Endothelial cell of umbilical vein (primary cell): ENCODE measurements at regions not wholly inside any gene's neighbourhood (a gene's known extent, or its start where the extent isn't known, plus 50 kb on each side); places are given as distances from the start of the nearest gene placed in this dataset.

Experiments
- EZH2 ChIP-seq: IDR thresholded peaks from 2 replicates; pipeline ENCODE4 v1.6.1; 2012; ENCODE audit warnings: borderline replicate concordance, low read depth, mild to moderate bottlenecking, moderate library complexity, low read length, inconsistent platforms; ENCODE audit not compliant: severe bottlenecking
- TF ChIP-seq, protein P1 (sequence below), 2 donors: IDR thresholded peaks; 1 replicate in 1 of 2; 2 replicates in 1 of 2; pipeline ENCODE4 v1.5.1; 2011; ENCODE audit warnings: low read length in 2 of 2, mild to moderate bottlenecking in 2 of 2, moderate library complexity in 2 of 2, control low read depth in 1 of 2, inconsistent platforms in 1 of 2, low read depth in 1 of 2; ENCODE audit not compliant: insufficient read depth in 1 of 2; ENCODE audit errors: extremely low read depth in 1 of 2

DNA sequence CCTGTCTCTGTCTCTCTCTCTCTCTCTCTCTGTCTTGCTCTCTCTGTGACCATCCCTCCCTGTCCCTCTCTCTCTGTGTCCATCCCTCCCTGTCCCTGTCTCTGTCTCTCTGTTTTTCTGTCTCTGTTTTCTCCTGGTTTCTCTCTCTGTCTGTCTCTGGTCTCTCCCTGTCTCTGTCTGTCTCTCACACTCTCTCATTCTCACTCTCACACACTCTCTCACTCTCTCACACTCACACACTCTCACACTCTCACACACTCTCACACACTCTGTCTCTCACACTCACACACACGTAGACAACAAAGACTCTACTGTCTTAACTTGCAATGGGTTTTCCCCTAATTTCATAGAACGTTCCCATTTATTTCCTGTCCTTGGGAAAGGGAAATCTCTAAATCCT is 299.5 kb downstream of the FOXL1 start:
- TF ChIP-seq, protein P1, sequence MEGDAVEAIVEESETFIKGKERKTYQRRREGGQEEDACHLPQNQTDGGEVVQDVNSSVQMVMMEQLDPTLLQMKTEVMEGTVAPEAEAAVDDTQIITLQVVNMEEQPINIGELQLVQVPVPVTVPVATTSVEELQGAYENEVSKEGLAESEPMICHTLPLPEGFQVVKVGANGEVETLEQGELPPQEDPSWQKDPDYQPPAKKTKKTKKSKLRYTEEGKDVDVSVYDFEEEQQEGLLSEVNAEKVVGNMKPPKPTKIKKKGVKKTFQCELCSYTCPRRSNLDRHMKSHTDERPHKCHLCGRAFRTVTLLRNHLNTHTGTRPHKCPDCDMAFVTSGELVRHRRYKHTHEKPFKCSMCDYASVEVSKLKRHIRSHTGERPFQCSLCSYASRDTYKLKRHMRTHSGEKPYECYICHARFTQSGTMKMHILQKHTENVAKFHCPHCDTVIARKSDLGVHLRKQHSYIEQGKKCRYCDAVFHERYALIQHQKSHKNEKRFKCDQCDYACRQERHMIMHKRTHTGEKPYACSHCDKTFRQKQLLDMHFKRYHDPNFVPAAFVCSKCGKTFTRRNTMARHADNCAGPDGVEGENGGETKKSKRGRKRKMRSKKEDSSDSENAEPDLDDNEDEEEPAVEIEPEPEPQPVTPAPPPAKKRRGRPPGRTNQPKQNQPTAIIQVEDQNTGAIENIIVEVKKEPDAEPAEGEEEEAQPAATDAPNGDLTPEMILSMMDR (IDR thresholded peaks at IDR 0.05; ENCODE audit: extremely low read depth in 1 of 2, insufficient read depth in 1 of 2, low read depth in 1 of 2, low read length in 2 of 2) = no peak
- no peak for TF ChIP-seq EZH2
